ENCODE measurements at regions not wholly inside any gene's neighbourhood (a gene's known extent, or its start where the extent isn't known, plus 50 kb on each side); places are given as distances from the start of the nearest gene placed in this dataset.
A peak's percentile ranks its signal among the peaks of the same experiment; 100 is the strongest.

GRCh38 chr4:27305246-27305645 is 444.6 kb downstream of the STIM2 start:
- TF ChIP-seq, protein P1, sequence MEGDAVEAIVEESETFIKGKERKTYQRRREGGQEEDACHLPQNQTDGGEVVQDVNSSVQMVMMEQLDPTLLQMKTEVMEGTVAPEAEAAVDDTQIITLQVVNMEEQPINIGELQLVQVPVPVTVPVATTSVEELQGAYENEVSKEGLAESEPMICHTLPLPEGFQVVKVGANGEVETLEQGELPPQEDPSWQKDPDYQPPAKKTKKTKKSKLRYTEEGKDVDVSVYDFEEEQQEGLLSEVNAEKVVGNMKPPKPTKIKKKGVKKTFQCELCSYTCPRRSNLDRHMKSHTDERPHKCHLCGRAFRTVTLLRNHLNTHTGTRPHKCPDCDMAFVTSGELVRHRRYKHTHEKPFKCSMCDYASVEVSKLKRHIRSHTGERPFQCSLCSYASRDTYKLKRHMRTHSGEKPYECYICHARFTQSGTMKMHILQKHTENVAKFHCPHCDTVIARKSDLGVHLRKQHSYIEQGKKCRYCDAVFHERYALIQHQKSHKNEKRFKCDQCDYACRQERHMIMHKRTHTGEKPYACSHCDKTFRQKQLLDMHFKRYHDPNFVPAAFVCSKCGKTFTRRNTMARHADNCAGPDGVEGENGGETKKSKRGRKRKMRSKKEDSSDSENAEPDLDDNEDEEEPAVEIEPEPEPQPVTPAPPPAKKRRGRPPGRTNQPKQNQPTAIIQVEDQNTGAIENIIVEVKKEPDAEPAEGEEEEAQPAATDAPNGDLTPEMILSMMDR (IDR thresholded peaks at IDR 0.05), result no peak

DNA sequence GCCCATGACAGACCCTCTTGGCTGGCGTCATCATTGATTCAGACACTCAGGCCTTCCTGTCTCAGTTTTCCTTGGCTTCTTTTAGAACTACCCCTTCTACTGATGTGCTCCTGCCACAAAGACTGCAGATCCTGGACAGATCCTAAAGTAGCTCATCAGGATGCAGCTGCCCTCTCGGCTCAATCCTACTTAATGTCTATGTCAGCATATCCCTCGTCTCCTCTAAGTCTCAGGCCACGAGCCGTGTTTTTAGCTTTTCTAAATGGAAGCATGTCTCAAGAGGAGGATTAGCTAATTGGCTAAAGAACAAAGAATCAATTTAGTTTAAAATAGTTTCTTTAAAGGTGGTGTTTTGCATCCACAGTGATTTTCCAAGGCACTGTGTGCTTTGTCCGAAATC is 447.7 kb downstream of the STIM2 start:
- TF ChIP-seq, protein P1 (IDR thresholded peaks at IDR 0.05), result no peak

DNA sequence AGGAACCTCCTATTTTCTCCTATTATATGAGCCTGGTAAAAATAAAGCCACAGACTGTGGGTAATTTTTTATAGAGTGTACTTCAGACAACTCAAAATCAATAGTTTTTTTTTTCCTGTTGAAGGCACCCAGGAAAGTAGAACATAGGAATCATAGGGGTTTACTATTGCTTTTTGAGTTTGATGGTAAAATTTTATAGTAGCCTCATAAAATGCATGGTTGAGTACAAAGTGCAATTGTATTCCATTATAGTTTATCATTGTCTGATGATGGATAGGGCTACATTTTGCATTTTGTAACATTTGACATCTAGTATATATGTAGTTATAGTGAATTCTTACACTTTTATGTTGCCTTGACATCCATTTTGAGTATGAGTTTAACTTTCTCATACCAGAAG is 455.0 kb downstream of the STIM2 start:
- TF ChIP-seq, protein P1 (IDR thresholded peaks at IDR 0.05), result no peak

DNA sequence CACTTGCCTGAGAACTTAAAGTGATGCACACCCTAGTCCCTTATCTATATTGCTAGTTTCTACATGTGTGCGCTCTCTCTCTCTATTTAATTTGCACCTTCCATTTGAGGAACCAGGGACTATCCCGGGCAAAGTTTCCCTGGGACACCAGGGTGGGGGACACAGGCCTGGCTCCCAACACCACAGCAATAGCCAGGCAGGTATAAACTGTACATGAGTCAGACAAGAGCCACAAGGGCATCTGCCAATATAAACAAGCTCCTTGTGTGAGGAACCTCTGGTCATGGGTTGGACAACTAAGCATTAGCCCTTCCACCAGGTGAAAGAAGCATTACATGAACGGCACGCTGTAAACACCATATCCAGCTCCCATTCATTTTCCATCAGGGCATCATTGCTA is 455.5 kb downstream of the STIM2 start:
- TF ChIP-seq, protein P1 (IDR thresholded peaks at IDR 0.05), result no peak

GRCh38 chr4:27318740-27319139 is 458.1 kb downstream of the STIM2 start:
- TF ChIP-seq, protein P1 (IDR thresholded peaks at IDR 0.05), result peak; percentile 64

- TF ChIP-seq, protein P1 (IDR thresholded peaks at IDR 0.05), result no peak
Measured at GRCh38 chr4:27326991-27327390, 466.4 kb downstream of the STIM2 start.

DNA sequence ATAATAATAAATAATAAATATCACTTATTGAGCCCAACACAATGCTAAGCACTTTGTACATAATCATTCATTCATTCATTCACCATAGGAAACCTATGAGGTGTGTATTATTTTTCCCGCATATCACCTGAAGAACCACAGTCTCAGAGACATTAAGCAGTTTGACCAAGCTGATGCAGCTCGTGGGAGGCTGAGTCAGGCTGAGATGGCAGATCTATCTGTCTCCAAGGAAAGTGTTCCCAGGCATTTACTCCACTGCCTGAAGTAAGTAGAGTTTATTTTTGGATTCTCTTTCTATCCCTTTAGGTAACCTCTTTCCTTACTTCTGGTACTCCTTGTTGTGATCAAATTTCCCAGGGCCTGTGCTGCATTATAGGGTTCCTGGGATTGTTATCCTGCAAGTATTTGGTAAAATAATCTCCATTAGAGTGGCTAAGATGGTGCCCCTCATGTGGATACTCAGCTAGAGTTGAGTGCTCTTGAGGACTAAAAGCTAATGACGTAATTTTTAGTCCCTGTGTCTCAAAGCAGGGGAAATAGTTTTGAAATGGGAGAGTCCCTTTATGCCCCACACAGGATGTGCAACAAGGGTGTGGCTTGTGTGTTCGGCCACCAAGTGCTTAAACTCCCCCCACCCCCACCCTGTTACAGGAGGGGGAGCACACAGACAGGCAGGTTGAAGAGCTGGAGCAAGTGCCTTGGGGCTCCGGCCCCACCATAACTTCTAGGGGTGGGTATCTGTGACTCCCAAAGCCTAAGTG is 467.0 kb downstream of the STIM2 start:
- TF ChIP-seq, protein P1 (IDR thresholded peaks at IDR 0.05), result no peak

GRCh38 chr4:27338530-27338929 is 477.9 kb downstream of the STIM2 start:
- TF ChIP-seq, protein P1 (IDR thresholded peaks at IDR 0.05), result no peak
